ENCODE measurements at regions not wholly inside any gene's neighbourhood (a gene's known extent, or its start where the extent isn't known, plus 50 kb on each side); places are given as distances from the start of the nearest gene placed in this dataset.

DNA sequence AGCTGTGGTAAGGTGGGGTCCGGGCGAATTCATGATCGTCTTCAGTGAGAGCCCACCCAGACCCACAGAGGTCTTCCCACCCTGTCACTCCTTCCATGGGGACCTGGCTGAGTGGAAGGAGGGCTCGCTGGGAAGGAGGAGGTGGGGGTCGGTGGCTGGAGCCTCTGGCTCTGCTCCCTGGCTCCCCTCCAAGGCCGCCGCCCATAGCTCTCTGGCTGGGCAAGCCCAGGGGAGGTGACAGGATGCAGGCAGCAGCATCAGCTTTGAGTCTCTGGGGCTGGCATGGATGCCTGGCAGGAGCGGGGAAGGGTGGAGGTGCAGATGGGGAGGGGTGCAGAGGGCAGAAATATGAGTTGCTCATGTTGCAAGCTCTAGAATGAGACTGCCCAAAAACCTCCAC lies 147.0 kb downstream of the ENGASE start:
- TF ChIP-seq, protein P1, sequence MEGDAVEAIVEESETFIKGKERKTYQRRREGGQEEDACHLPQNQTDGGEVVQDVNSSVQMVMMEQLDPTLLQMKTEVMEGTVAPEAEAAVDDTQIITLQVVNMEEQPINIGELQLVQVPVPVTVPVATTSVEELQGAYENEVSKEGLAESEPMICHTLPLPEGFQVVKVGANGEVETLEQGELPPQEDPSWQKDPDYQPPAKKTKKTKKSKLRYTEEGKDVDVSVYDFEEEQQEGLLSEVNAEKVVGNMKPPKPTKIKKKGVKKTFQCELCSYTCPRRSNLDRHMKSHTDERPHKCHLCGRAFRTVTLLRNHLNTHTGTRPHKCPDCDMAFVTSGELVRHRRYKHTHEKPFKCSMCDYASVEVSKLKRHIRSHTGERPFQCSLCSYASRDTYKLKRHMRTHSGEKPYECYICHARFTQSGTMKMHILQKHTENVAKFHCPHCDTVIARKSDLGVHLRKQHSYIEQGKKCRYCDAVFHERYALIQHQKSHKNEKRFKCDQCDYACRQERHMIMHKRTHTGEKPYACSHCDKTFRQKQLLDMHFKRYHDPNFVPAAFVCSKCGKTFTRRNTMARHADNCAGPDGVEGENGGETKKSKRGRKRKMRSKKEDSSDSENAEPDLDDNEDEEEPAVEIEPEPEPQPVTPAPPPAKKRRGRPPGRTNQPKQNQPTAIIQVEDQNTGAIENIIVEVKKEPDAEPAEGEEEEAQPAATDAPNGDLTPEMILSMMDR (IDR thresholded peaks at IDR 0.05; ENCODE audit: borderline replicate concordance, extremely low read depth, low read length, poor library complexity, severe bottlenecking) = no peak
- TF ChIP-seq EZH2 (IDR thresholded peaks at IDR 0.05; ENCODE audit: borderline replicate concordance, low read depth, low read length, severe bottlenecking) = no peak

All from DND-41 (cell line).